A673 (cell line): ENCODE measurements at regions not wholly inside any gene's neighbourhood (a gene's known extent, or its start where the extent isn't known, plus 50 kb on each side); places are given as distances from the start of the nearest gene placed in this dataset.

Experiments used
- BruUV-seq: library from RNA; stranded (reverse); fragments of 400-500 nt; replicated peaks from 2 replicates; lab custom pipeline; 2021; lab: Mats Ljungman, UMichigan
- CTCF ChIA-PET: fragments of 300-600 bp; sonication (Branson Sonifier 250); formaldehyde crosslinking; loops from one replicate; lab custom pipeline; 2022; ENCODE audit warnings: antibody characterized with exemption; lab: Charles Lee
- POLR2A ChIA-PET: fragments of 300-600 bp; sonication (Branson Sonifier 250); formaldehyde crosslinking; loops from one replicate; lab custom pipeline; 2022; ENCODE audit warnings: antibody characterized with exemption; ENCODE audit not compliant: low non-redundant PET; lab: Charles Lee
- DNase-seq: peaks from one replicate; pipeline ENCODE4 v3.0.0-alpha.2; 2015; ENCODE audit warnings: low spot score
- H3K27ac ChIP-seq: fragments of 200-600 bp; sonication (generic); 2 replicates; pipeline ENCODE4 v1.5.1; 2016; ENCODE audit warnings: mixed run types, low read depth, mild to moderate bottlenecking, mixed read lengths, antibody characterized with exemption, low read length; ENCODE audit not compliant: poor library complexity, severe bottlenecking
- H3K27me3 ChIP-seq: fragments of 200-600 bp; sonication (generic); replicated peaks from 2 replicates; pipeline ENCODE4 v1.6.1; 2017; ENCODE audit warnings: mixed run types, low read depth, mild to moderate bottlenecking, mixed read lengths, antibody characterized with exemption, low read length; ENCODE audit not compliant: insufficient read depth, poor library complexity
- H3K36me3 ChIP-seq: fragments of 200-600 bp; sonication (generic); 2 replicates; pipeline ENCODE4 v1.6.1; 2016; ENCODE audit warnings: mixed run types, mild to moderate bottlenecking, mixed read lengths, antibody characterized with exemption, low read length; ENCODE audit not compliant: insufficient read depth, poor library complexity, severe bottlenecking
- H3K4me1 ChIP-seq: fragments of 200-600 bp; sonication (generic); 2 replicates; pipeline ENCODE4 v1.6.1; 2017; ENCODE audit warnings: mixed run types, mild to moderate bottlenecking, mixed read lengths, antibody characterized with exemption, low read length; ENCODE audit not compliant: insufficient read depth, poor library complexity, severe bottlenecking
- H3K4me3 ChIP-seq: fragments of 200-600 bp; sonication (generic); 2 replicates; pipeline ENCODE4 v1.5.1; 2016; ENCODE audit warnings: low read depth, mixed run types, mild to moderate bottlenecking, mixed read lengths, low read length; ENCODE audit not compliant: poor library complexity, severe bottlenecking
- H3K9me3 ChIP-seq: fragments of 200-600 bp; sonication (generic); 2 replicates; pipeline ENCODE4 v1.6.1; 2016; ENCODE audit warnings: mixed run types, low read depth, mild to moderate bottlenecking, mixed read lengths, antibody characterized with exemption, low read length; ENCODE audit not compliant: poor library complexity, severe bottlenecking
- CTCF ChIP-seq: fragments of 300-800, 200-600 bp; sonication (generic); conservative IDR thresholded peaks from 2 replicates; pipeline ENCODE4 v1.5.1; 2017; ENCODE audit warnings: low read depth, mild to moderate bottlenecking, antibody characterized with exemption, low read length, moderate library complexity, mixed read lengths
- EZH2 ChIP-seq: fragments of 200-600 bp; sonication (generic); IDR thresholded peaks from 2 replicates; pipeline ENCODE4 v1.6.1; 2017; ENCODE audit warnings: borderline replicate concordance, low read depth, mild to moderate bottlenecking, mixed read lengths, antibody characterized with exemption, low read length; ENCODE audit not compliant: poor library complexity, severe bottlenecking
- intact Hi-C: fragments of 100-400 bp; cut with micrococcal nuclease; formaldehyde crosslinking; loops from one replicate; pipeline ENCODE4 v1.10.0; 2022; ENCODE audit not compliant: unreplicated experiment

- ChIA-PET CTCF (no interaction called here), POLR2A (no interaction called here)
- no peaks in the 10 kb centered on the region for H3K36me3 ChIP-seq
- no peak for DNase-seq
- intact Hi-C loops: no loop called here
- no peak overlapping the region for H3K4me3 ChIP-seq
- no peak overlapping the region for H3K27ac ChIP-seq
- no TSS peak for BruUV-seq
- no peak for TF ChIP-seq EZH2
- no peak for TF ChIP-seq CTCF
- peaks cover 12% of the 10 kb centered on the region for H3K27me3 ChIP-seq
- no peaks in the 10 kb centered on the region for H3K4me1 ChIP-seq
- H3K9me3 ChIP-seq: no peaks in the 10 kb centered on the region
These were observed 202.0 kb downstream of the SPTSSA start for GRCh38 chr14:34259996-34260395.

DNA sequence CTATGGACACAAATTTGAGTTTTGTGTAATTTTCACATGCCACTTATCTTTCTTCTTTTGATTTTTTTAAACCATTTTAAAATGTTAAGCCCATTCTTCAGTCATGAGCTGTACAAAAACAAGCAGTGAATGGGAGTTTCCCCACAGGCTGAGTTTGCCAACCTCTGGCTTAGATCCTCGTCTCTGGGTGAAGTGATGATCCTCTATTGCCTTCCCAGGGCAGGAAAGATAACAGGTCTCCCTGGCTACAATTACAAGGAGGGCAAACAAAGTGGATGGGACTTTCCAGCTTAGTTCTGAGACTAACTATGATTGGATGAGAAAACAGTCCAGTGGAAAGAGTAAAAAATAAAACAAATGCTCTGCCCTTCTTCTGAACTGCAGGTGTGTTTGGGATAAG is 203.7 kb downstream of the SPTSSA start:
- Histone ChIP-seq H3K27ac (no peak overlapping the region), H3K4me1 (no peaks in the 10 kb centered on the region), H3K27me3 (peaks cover 12% of the 10 kb centered on the region), H3K36me3 (no peaks in the 10 kb centered on the region), H3K9me3 (no peaks in the 10 kb centered on the region), H3K4me3 (no peak overlapping the region)
- no TSS peak for BruUV-seq
- intact Hi-C loops: no loop called here
- POLR2A ChIA-PET: no interaction called here
- TF ChIP-seq CTCF (no peak), EZH2 (no peak)
- CTCF ChIA-PET: no interaction called here
- DNase-seq: no peak

DNA sequence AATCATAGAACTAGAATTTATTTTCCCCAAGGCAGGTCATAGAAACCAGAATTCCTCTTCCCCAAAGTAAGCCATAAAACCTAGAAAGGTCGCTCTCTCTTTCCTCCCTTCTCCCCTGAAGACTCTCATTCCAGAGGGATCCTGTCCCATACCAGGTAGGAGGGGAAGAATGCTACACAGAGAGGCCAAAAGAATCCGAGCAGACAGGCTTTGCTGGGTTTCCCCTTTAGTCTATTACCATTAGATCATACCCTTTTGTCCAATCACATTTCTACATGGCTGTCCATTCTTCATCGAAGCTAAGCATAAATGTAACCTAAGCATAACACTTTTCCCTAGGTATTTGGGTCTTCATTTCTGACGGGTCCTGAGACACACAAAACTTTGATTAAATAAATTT is 204.5 kb downstream of the SPTSSA start:
- no peaks in the 10 kb centered on the region for H3K36me3 ChIP-seq
- intact Hi-C loops: no loop called here
- no peak overlapping the region for H3K27ac ChIP-seq
- no peak for TF ChIP-seq CTCF
- no peak for TF ChIP-seq EZH2
- H3K9me3 ChIP-seq: no peaks in the 10 kb centered on the region
- no peak for DNase-seq
- no peaks in the 10 kb centered on the region for H3K4me1 ChIP-seq
- no peak overlapping the region for H3K4me3 ChIP-seq
- BruUV-seq: no TSS peak
- H3K27me3 ChIP-seq: peaks cover 12% of the 10 kb centered on the region
- ChIA-PET POLR2A (no interaction called here), CTCF (no interaction called here)
